HG03439 (cell line): ENCODE measurements at regions not wholly inside any gene's neighbourhood (a gene's known extent, or its start where the extent isn't known, plus 50 kb on each side); places are given as distances from the start of the nearest gene placed in this dataset.
"Not testable (repeated sequence)": the region's sequence is repeated elsewhere in the genome, so short reads cannot be mapped to it uniquely, and the experiment has no call there.

Source experiments
- ATAC-seq: cut with Tn5 transposase; IDR thresholded peaks from one replicate; pipeline ENCODE4 v1.9.1; 2021; ENCODE audit warnings: mild to moderate bottlenecking, moderate library complexity; ENCODE audit not compliant: unreplicated experiment

DNA sequence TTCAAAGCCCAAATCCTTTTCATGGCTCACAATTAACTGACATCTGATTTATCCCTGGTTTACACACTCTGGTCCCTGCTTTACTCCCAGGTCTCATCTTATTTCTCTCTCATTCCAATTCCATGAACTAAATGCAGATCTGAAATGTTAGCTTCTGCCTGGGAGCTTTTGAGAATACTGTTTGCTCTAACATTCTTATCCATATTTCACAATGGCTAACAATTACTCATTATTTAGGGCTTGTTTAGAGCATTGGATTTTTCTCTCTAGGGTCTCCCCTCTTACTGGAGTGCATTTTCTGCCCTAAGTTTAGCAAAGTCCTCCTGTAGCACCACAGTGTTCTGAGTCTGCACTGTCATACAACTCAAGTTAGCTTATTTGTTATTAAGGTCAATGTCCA, 121.5 kb upstream of the HCRTR2 start:
- no peak for ATAC-seq

DNA sequence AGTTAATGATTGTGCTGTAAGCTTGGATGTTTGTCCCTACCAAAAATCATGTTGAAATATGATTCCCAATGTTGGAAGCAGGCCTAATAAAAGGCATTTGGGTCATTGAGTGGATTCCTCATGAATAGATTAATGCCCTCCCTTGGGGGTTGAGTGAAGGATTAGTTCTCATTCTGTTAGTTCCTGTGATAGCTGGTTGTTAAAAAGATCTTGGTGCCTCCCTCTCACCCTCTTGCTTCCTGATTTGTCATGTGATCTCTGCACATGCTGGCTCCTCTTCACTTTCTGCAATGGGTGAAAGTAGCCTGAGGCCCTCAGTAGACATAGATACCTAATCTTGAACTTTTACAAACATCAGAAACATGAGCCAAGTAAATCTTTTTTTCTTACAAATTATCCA, 115.6 kb upstream of the HCRTR2 start:
- ATAC-seq, result no peak

DNA sequence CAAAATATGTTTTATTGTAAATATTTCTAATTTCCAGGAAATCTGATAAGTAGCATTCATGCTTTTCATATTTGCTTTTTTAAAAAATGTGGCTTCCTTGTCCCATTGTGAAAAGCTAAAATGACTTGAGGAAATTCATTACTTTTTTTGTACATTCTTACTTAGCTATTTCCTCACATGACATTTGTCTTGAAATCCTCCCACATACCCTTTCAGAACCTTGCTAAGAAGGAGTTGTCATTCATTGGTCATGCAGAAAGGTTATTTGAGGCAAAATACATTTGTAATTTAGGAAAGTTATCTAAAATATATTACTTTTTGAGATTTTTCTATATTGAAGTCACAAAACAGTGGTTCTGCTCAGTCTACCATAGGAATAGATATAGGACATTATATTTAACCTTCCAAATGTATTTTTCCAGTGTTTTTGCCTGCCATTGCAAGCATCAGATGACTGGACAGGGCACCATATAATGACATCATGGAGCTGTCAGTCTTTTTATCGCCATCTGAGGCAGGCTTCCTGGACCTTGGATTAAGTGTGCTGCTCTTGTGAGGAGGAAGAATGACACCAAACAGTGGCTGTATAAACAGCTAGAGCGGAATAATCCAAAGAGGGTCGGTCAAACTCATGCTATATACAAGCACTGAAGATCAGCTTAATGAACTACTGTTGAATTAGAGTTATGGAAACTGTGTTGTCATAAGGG, 109.4 kb upstream of the HCRTR2 start:
- no peak for ATAC-seq

DNA sequence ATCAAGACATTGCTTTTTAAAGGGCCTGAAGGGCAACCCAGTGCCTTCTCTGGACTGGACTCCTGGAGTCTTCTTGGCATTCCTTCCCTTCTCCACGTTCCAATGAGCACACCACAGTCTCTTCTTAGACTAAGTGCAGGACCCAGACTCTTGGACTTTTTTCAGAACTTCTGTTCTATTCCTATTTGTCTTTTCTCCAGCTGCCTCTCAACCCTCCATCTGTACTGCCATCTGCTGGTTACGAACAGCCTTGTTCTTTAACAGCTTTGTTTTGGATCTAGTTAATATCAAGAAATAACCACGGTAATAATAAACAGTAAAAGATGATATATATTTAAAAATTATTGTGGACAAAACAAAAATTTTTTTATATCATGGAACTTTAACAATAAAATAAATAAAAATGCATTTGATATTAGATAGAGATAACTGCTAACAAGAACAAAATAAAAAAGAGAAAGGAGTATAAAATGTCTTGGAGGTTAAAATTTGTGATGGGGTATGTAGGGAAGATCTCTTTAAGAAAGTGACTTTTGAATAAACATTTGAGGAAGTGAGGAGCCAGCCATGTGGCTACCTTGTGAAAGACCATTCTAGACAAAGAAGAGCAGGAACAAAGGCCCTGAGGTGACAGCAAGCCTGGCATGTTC, 105.1 kb upstream of the HCRTR2 start:
- no peak for ATAC-seq

DNA sequence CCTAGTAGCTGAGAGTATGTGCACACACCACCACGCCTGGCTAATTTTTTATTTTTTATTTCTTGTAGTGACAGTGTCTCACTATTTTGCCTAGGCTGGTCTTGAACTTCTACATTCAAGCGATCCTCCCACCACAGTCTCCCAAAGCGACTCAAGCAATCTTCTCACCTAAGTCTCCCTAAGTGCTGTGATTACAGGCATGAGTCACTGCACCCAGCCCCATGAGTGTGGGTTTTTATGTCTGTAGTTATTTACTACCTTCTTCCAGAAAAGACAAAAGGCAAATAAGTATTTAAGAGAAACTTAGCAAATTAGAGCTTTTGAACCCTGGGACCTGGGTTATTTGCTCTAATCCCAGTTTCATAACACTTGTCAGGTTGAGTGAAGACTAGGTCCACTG, 92.3 kb upstream of the HCRTR2 start:
- no peak for ATAC-seq

DNA sequence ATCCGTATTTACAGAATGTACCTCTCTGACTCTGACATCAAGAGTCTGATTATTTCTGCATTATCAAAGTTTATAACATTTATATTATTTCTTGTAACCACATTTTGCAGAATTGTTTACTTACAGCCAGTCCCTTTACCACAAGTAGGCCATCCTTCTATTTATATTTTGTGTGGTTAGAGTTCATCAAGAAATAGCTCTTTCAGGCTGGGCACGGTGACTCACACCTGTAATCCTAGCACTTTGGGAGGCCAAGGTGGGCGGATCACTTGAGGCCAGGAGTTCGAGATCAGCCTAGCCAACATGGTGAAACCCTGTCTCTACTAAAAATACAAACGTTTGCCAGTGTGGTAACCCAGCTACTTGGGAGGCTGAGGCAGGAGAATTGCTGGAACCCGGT, 86.3 kb upstream of the HCRTR2 start:
- not testable (repeated sequence) for ATAC-seq

DNA sequence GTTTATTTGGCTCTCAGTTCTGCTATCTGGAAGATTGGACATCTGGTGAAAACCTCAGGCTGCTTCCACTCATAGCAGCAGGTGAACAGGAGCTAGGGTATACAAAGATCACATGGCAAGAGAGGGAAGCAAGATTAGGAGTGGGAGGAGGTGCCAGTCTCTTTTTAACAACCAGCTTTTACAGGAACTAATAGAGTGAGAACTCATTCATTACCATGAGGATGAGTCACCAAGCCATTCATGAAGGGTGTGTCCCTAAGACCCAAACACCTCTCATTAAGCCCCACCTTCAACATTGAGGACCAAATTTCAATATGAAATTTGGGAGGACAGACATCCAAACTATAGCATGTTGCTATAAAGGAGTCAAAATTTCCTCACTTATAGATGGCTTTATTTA, 85.4 kb upstream of the HCRTR2 start:
- no peak for ATAC-seq

DNA sequence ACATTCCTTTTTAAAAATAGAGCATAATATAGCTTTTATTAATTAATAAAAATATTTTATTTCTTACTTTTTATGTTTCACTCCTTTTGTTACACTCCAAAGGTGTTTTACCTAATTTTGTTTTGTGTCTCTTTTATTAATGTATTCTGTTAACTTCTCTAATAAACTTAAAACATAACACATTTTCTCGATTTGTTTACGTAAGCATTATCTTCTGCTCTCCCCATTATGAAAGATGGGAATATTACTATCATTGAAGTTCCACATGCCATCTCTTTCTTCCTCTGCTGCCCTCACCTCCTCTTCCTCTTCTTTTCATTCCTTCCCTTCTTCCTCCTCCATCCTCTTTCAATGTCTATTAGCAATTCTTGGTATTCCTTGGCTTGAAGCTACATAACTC, 85.0 kb upstream of the HCRTR2 start:
- no peak for ATAC-seq

DNA sequence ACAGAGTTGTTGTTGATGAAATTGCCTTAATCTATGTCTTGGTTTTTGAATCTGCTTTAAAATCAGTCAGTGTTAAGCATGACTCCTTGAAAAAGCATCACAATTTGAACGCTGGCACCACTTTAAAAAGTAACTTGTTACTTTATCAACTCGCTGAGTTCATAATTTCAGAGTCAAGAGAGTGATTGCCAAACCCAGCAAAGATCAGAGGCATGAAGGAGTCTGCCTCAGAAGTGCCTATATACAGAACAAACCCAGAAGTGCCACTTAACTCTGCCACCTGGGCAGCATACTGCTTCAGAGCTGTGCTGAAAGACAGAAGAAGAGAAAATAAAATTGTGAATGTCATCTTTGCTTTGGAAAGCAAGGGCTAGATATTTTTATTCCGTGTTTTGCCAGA, 73.6 kb upstream of the HCRTR2 start:
- ATAC-seq, result no peak

DNA sequence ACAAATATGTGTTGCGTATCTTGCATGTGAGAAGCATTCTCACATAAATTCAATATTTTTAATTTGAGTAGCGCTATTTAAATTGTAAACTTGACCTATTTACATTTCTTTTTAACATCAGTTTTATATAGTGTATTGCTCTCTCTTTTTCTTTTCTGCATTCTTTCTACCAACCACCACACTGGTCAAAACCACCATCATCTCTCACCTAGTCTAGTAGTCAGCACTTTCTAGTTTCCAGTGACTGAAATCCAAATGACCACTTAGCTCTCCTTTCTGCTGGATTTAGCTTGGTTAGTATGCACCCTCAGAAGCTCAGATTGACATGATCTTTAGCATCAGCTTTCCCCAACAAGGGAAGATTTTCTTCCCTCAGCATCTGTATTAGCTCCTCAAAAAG, 73.2 kb upstream of the HCRTR2 start:
- ATAC-seq, result no peak

DNA sequence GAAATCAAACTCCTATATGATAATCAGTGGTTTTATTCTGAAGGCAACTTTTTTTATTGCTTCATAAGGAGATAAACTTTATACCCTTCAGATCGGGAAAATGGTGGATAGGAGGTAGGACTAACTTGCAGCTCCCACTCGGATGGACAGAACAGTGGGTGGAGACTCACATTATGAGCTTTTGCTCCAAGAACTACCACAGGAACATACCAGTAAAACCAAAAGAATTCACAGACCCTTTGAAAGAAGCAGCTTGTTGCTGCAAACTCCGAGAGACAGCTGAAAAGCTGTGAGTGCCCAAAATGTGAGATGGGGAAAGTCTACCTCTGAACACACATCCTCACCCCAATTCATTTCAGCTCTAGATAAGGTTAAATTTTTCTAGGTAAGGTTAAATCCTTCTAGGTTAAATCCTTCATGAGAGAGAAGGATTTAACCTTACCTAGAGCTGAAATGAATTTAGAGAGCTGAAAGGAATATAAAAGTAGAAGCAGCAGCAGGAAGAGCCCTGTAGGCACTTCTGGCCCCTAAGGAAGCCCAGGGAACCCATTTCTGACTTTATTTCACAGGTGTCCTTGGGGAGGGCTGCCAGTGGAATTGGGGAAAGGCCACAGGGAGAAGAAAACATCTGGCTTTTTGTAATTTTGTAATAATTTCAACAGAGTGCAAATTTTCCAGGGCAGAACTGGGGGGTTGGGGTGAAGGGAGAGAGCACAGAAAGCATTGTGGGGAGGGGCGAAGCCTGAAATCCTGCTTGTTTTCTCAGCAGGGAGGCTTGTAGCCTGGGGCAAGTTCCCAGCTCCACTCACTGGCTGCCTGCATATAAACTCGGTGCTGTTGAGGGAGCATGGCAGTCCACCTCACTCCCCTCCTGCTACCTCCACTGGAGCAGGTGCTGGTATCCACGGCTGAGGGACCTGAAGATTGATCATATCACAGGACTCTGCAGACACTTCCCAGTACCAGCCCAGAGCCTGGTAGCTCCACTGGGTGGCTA, 65.9 kb upstream of the HCRTR2 start:
- ATAC-seq, result no peak

DNA sequence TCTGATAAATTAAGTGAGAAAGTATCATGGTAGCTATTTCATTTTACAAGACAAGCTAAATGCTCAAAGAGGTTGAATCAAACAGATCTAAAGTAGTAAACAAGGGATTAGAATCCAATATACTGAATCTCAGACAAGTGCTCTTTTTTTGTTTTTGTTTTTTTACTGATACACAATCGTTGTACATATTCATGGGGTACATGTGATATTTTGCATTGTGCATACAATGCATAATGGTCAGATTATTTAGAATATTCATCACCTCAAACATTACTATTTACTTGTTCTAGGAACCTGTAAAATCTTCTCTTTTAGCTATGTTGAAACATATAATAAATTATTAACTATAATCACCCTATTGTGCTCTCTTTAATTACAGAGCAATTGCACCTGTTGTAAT, 57.0 kb upstream of the HCRTR2 start:
- no peak for ATAC-seq

DNA sequence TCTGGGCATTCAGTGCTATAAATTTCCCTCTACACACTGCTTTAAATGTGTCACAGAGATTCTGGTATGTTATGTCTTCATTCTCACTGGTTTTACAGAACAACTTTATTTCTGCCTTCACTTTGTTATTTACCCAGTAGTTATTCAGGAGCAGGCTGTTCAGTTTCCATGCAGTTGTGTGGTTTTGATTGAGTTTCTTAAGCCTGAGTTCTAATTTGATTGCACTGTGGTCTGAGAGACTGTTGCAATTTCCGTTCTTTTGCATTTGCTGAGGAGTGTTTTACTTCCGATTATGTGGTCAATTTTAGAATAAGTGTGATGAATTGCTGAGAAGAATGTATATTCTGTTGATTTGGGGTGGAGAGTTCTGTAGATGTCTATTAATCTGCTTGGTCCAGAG, 50.1 kb upstream of the HCRTR2 start:
- not testable (repeated sequence) for ATAC-seq
